Panc1 (cell line): ENCODE measurements at regions not wholly inside any gene's neighbourhood (a gene's known extent, or its start where the extent isn't known, plus 50 kb on each side); places are given as distances from the start of the nearest gene placed in this dataset.
"Not testable (repeated sequence)": the region's sequence is repeated elsewhere in the genome, so short reads cannot be mapped to it uniquely, and the experiment has no call there.

Experiments
- ATAC-seq: fragments of 200-7000 bp; cut with Tn5 transposase; 2 replicates; pipeline ENCODE4 v1.9.1; 2020; ENCODE audit warnings: mild to moderate bottlenecking, moderate library complexity
- BruUV-seq: library from RNA; stranded (reverse); fragments of 400-500 nt; replicated peaks from 2 replicates; lab custom pipeline; 2021; lab: Mats Ljungman, UMichigan
- CTCF ChIA-PET: fragments of 300-600 bp; sonication (Branson Sonifier 250); formaldehyde crosslinking; loops from one replicate; lab custom pipeline; 2022; ENCODE audit warnings: antibody characterized with exemption; lab: Charles Lee
- POLR2A ChIA-PET: fragments of 300-600 bp; sonication (Branson Sonifier 250); formaldehyde crosslinking; loops from one replicate; lab custom pipeline; 2022; ENCODE audit warnings: antibody characterized with exemption; lab: Charles Lee
- DNase-seq: peaks from one replicate; pipeline ENCODE4 v3.0.0-alpha.2; 2010; ENCODE audit warnings: low read depth, low spot score
- H3K27ac ChIP-seq: 2 replicates; pipeline ENCODE4 v1.5.1; 2011; ENCODE audit warnings: mild to moderate bottlenecking, low read length, inconsistent platforms
- H3K27me3 ChIP-seq: fragments of 200-500 bp; sonication (Bioruptor generic); 2 replicates; pipeline ENCODE4 v1.6.0; 2014; ENCODE audit warnings: low read length, inconsistent platforms; ENCODE audit not compliant: control insufficient read depth, insufficient read depth
- H3K36me3 ChIP-seq: fragments of 200-500 bp; sonication (Bioruptor generic); 2 replicates; pipeline ENCODE4 v1.5.1; 2014; ENCODE audit warnings: inconsistent platforms, mild to moderate bottlenecking, low read length, moderate library complexity; ENCODE audit not compliant: control insufficient read depth, insufficient read depth
- H3K4me1 ChIP-seq: 2 replicates; pipeline ENCODE4 v1.5.1; 2011; ENCODE audit warnings: inconsistent platforms, mild to moderate bottlenecking, low read length, moderate library complexity; ENCODE audit not compliant: control insufficient read depth, insufficient read depth
- H3K4me3 ChIP-seq, 2 experiments: 2 replicates each; pipeline ENCODE4 v1.5.1; 2011 to 2012; ENCODE audit warnings: low read depth in 2 of 2, low read length in 2 of 2, mild to moderate bottlenecking in 2 of 2, inconsistent platforms in 1 of 2, moderate library complexity in 1 of 2
- H3K9me3 ChIP-seq: fragments of 200-500 bp; sonication (Bioruptor generic); 2 replicates; pipeline ENCODE4 v1.5.1; 2014; ENCODE audit warnings: low read depth, mild to moderate bottlenecking, inconsistent platforms, low read length, moderate library complexity; ENCODE audit not compliant: control insufficient read depth, insufficient read depth
- POLR2AphosphoS5 ChIP-seq: IDR thresholded peaks from 2 replicates; pipeline ENCODE4 v1.6.1; 2012; ENCODE audit warnings: mild to moderate bottlenecking, low read depth, low read length, moderate library complexity
- SIN3A ChIP-seq: IDR thresholded peaks from 2 replicates; pipeline ENCODE4 v1.6.1; 2012; ENCODE audit warnings: low read depth, mild to moderate bottlenecking, low read length, moderate library complexity, borderline replicate concordance; ENCODE audit not compliant: insufficient read depth
- TCF7L2 ChIP-seq: IDR thresholded peaks from 2 replicates; pipeline ENCODE4 v1.6.1; 2011; ENCODE audit warnings: mild to moderate bottlenecking, low read depth, low read length, inconsistent platforms
- in situ Hi-C: cut with HindIII; loops from 2 replicates; pipeline ENCODE4 v1.10.0; 2016; ENCODE audit warnings: low sequenced_read_pairs, low pct_unique_long_range_greater_than_20kb
- intact Hi-C: fragments of 100-400 bp; cut with micrococcal nuclease; formaldehyde crosslinking; loops from one replicate; pipeline ENCODE4 v1.10.0; 2022; ENCODE audit not compliant: unreplicated experiment
- TF ChIP-seq, protein P1 (sequence below), 2 experiments: IDR thresholded peaks; 2 replicates each; pipeline ENCODE4 v1.6.1; 2011 to 2012; ENCODE audit warnings: low read depth in 2 of 2, control low read depth in 1 of 2, low read length in 1 of 2, mild to moderate bottlenecking in 1 of 2, moderate library complexity in 1 of 2; ENCODE audit not compliant: insufficient read depth in 1 of 2
- TF ChIP-seq, protein P2 (sequence below): fragments of 450-650 bp; IDR thresholded peaks from 2 replicates; pipeline ENCODE4 v1.5.1; 2017; ENCODE audit warnings: mild to moderate bottlenecking

DNA sequence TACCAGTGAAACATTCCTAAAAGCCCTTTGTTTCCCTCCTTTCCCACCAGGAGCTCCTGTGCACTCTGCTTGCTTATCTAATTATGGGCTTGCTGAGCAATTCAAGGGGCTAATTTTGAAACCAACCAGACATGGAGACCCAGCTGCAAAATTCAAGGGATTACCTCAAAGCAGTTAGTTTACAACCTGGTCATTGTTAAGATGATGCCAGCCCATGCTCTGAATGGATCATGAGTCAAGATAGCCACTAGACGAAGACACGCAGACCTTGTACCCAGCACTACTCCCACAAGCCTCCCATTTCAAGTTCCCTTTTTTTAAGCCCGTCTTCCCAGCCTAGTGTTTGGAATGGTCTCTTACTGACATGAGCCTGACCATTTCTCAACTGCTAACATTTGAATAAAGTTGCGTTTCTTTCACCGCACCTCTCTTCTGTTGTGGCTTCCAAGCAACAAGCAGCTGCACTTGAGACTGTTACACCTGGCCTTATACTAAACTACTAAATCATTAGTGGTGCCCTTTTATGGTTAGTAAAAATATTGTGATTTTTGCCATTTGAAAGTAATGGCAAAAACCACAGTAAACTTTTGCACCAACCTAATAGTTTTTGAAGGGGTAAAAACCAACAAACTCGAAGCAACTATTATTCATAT, 315.3 kb upstream of the LUZP2 start:
- H3K27me3 ChIP-seq, result no peaks in the 10 kb centered on the region
- ATAC-seq, result no peak
- H3K4me1 ChIP-seq, result no peaks in the 10 kb centered on the region
- no peak overlapping the region for H3K4me3 ChIP-seq
- ChIA-PET CTCF (no interaction called here), POLR2A (no interaction called here)
- no peak overlapping the region for H3K27ac ChIP-seq
- no peaks in the 10 kb centered on the region for H3K9me3 ChIP-seq
- DNase-seq, result no peak
- no TSS peak for BruUV-seq
- in situ Hi-C loops (no loop called here), intact Hi-C loops (no loop called here)
- H3K36me3 ChIP-seq, result no peaks in the 10 kb centered on the region
- TF ChIP-seq, protein P1, sequence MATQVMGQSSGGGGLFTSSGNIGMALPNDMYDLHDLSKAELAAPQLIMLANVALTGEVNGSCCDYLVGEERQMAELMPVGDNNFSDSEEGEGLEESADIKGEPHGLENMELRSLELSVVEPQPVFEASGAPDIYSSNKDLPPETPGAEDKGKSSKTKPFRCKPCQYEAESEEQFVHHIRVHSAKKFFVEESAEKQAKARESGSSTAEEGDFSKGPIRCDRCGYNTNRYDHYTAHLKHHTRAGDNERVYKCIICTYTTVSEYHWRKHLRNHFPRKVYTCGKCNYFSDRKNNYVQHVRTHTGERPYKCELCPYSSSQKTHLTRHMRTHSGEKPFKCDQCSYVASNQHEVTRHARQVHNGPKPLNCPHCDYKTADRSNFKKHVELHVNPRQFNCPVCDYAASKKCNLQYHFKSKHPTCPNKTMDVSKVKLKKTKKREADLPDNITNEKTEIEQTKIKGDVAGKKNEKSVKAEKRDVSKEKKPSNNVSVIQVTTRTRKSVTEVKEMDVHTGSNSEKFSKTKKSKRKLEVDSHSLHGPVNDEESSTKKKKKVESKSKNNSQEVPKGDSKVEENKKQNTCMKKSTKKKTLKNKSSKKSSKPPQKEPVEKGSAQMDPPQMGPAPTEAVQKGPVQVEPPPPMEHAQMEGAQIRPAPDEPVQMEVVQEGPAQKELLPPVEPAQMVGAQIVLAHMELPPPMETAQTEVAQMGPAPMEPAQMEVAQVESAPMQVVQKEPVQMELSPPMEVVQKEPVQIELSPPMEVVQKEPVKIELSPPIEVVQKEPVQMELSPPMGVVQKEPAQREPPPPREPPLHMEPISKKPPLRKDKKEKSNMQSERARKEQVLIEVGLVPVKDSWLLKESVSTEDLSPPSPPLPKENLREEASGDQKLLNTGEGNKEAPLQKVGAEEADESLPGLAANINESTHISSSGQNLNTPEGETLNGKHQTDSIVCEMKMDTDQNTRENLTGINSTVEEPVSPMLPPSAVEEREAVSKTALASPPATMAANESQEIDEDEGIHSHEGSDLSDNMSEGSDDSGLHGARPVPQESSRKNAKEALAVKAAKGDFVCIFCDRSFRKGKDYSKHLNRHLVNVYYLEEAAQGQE (IDR thresholded peaks at IDR 0.05; ENCODE audit: insufficient read depth in 1 of 2, low read depth in 2 of 2, low read length in 1 of 2), result no peak
- TF ChIP-seq POLR2AphosphoS5 (no peak), TCF7L2 (no peak), SIN3A (no peak)
- TF ChIP-seq, protein P2, sequence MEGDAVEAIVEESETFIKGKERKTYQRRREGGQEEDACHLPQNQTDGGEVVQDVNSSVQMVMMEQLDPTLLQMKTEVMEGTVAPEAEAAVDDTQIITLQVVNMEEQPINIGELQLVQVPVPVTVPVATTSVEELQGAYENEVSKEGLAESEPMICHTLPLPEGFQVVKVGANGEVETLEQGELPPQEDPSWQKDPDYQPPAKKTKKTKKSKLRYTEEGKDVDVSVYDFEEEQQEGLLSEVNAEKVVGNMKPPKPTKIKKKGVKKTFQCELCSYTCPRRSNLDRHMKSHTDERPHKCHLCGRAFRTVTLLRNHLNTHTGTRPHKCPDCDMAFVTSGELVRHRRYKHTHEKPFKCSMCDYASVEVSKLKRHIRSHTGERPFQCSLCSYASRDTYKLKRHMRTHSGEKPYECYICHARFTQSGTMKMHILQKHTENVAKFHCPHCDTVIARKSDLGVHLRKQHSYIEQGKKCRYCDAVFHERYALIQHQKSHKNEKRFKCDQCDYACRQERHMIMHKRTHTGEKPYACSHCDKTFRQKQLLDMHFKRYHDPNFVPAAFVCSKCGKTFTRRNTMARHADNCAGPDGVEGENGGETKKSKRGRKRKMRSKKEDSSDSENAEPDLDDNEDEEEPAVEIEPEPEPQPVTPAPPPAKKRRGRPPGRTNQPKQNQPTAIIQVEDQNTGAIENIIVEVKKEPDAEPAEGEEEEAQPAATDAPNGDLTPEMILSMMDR, result no peak

DNA sequence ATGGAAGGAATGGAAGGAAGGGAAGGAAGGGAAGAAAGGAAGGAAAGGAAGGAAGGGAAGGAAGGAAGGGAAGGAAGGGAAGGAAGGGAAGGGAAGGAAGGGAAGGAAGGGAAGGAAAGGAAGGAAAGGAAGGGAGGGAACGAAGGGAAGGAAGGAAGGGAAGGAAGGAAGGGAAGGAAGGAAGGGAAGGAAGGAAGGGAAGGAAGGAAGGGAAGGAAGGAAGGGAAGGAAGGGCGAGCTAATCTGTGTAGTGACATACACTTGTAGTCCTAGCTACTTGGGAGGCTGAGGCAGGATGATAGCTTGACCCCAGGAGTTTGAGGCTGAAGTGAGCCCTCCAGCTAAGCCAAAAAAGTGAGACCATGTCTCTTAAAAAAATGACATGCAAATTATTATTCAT, 311.3 kb upstream of the LUZP2 start:
- CTCF ChIA-PET, BruUV-seq: not testable (repeated sequence)

DNA sequence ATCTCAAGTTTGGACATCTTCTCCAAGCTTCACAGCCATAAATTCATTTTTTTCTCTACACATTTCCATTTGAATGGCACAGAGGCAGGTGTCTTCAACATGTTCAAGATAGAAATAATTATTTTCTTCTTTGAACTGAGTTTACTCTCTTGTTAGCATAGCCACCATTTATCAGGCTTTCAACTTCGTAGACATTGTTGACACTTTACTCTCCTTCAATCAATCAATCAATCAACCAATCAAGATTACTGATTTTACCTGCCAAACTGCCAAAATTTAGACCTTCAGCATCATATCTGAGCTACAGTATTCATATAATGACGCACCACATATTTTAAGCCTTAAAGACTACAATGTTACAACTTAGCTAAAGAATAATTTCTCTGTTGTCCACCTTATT, 300.1 kb upstream of the LUZP2 start:
- no peak for ATAC-seq
- DNase-seq, result no peak

More for the DNA sequence above, 311.3 kb upstream of the LUZP2 start:
- H3K36me3 ChIP-seq, POLR2A ChIA-PET, DNase-seq, intact Hi-C loops, H3K4me1 ChIP-seq, H3K27me3 ChIP-seq, ATAC-seq, H3K4me3 ChIP-seq, H3K27ac ChIP-seq, in situ Hi-C loops, H3K9me3 ChIP-seq: not testable (repeated sequence)

More for the DNA sequence above, 300.1 kb upstream of the LUZP2 start:
- no peaks in the 10 kb centered on the region for H3K36me3 ChIP-seq
- ChIA-PET CTCF (no interaction called here), POLR2A (no interaction called here)
- BruUV-seq, result no TSS peak
- intact Hi-C loops, result no loop called here
- H3K27me3 ChIP-seq, result no peaks in the 10 kb centered on the region
- TF ChIP-seq SIN3A, result no peak
- TF ChIP-seq, protein P2, result no peak
- no peak for TF ChIP-seq POLR2AphosphoS5
- H3K4me1 ChIP-seq, result no peaks in the 10 kb centered on the region
- in situ Hi-C loops, result no loop called here
- H3K4me3 ChIP-seq, result no peak overlapping the region
- no peaks in the 10 kb centered on the region for H3K9me3 ChIP-seq
- H3K27ac ChIP-seq, result no peak overlapping the region
